ENCODE measurements at regions not wholly inside any gene's neighbourhood (a gene's known extent, or its start where the extent isn't known, plus 50 kb on each side); places are given as distances from the start of the nearest gene placed in this dataset.
"Not testable (repeated sequence)": the region's sequence is repeated elsewhere in the genome, so short reads cannot be mapped to it uniquely, and the experiment has no call there.

GRCh38 chr21:23949493-23949892 lies 1657.8 kb downstream of the MRPL39 start:
- intact Hi-C loops (cut with DNase I) = no loop called here
- TF ChIP-seq, protein P1, sequence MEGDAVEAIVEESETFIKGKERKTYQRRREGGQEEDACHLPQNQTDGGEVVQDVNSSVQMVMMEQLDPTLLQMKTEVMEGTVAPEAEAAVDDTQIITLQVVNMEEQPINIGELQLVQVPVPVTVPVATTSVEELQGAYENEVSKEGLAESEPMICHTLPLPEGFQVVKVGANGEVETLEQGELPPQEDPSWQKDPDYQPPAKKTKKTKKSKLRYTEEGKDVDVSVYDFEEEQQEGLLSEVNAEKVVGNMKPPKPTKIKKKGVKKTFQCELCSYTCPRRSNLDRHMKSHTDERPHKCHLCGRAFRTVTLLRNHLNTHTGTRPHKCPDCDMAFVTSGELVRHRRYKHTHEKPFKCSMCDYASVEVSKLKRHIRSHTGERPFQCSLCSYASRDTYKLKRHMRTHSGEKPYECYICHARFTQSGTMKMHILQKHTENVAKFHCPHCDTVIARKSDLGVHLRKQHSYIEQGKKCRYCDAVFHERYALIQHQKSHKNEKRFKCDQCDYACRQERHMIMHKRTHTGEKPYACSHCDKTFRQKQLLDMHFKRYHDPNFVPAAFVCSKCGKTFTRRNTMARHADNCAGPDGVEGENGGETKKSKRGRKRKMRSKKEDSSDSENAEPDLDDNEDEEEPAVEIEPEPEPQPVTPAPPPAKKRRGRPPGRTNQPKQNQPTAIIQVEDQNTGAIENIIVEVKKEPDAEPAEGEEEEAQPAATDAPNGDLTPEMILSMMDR (IDR thresholded peaks at IDR 0.05) = no peak
- Histone ChIP-seq H3K9me3 (no peaks in the 10 kb centered on the region), H3K36me3 (no peaks in the 10 kb centered on the region), H3K27me3 (no peaks in the 10 kb centered on the region), H3K4me3 (no peak overlapping the region), H3K4me1 (no peaks in the 10 kb centered on the region), H3K27ac (no peak overlapping the region)
- no peak for DNase-seq
- ATAC-seq = no peak

GRCh38 chr21:23939369-23940065 lies 1667.8 kb downstream of the MRPL39 start:
- intact Hi-C loops (cut with DNase I) = no loop called here
- TF ChIP-seq, protein P1 (IDR thresholded peaks at IDR 0.05) = no peak
- no peak overlapping the region for H3K27ac ChIP-seq
- DNase-seq (no peak), ATAC-seq (no peak)
- H3K36me3 ChIP-seq = no peaks in the 10 kb centered on the region
- no peaks in the 10 kb centered on the region for H3K4me1 ChIP-seq
- H3K27me3 ChIP-seq = no peaks in the 10 kb centered on the region
- H3K4me3 ChIP-seq = no peak overlapping the region
- H3K9me3 ChIP-seq = no peaks in the 10 kb centered on the region

DNA sequence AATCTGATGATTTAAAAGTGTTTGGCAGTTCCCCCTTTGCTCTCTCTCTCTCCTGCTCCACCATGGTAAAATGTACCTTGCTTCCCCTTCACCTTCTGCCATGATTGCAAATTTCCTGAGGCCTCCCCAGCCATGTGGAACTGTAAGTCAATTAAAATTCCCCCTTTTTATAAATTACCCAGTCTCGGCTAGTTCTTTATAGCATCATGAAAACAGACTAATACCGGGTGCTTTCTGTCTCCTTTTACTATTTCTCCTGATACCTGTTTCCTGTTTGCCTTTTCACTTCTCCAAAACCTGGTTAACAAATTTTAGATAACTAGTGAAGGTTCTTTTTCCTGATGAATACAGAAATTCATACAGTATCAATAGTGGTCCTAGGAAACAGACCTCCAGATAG lies 1670.3 kb downstream of the MRPL39 start:
- no peak for DNase-seq
- intact Hi-C loops (cut with DNase I) = no loop called here
- Histone ChIP-seq H3K9me3 (no peaks in the 10 kb centered on the region), H3K4me3 (no peak overlapping the region), H3K27me3 (no peaks in the 10 kb centered on the region), H3K36me3 (no peaks in the 10 kb centered on the region), H3K27ac (no peak overlapping the region), H3K4me1 (no peaks in the 10 kb centered on the region)
- ATAC-seq = no peak
- TF ChIP-seq, protein P1 (IDR thresholded peaks at IDR 0.05) = no peak

DNA sequence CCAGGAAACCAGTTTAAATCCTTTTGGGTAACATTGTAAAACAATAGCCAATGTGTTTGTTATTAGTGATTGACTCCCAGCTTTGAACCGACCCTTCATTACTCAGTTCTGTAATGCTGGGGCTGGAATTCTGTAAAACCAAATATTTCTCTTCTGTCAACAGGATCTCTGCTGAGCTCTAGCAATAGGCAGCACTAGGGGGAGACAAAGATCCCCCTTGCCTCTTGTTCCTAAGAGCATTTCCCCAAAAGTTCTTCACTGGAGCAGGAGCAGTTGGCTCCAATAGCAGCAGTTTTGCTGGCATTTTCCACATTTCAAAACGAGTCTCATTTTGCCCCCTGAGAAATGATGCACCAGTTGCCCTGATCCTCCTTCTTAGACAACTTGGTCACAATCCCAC lies 1671.1 kb downstream of the MRPL39 start:
- Histone ChIP-seq H3K4me3 (no peak overlapping the region), H3K9me3 (no peaks in the 10 kb centered on the region), H3K27ac (no peak overlapping the region), H3K4me1 (no peaks in the 10 kb centered on the region), H3K27me3 (no peaks in the 10 kb centered on the region), H3K36me3 (no peaks in the 10 kb centered on the region)
- ATAC-seq (no peak), DNase-seq (peak in 1 of 4 donors; percentile 30)
- intact Hi-C loops (cut with DNase I) = no loop called here
- TF ChIP-seq, protein P1 (IDR thresholded peaks at IDR 0.05) = peak in 1 of 2 donors; percentile 16

- Histone ChIP-seq H3K4me1 (no peaks in the 10 kb centered on the region), H3K9me3 (no peaks in the 10 kb centered on the region), H3K36me3 (no peaks in the 10 kb centered on the region), H3K27me3 (no peaks in the 10 kb centered on the region), H3K27ac (no peak overlapping the region), H3K4me3 (no peak overlapping the region)
- no peak for DNase-seq
- no peak for ATAC-seq
- TF ChIP-seq, protein P1 (IDR thresholded peaks at IDR 0.05) = no peak
- intact Hi-C loops (cut with DNase I) = no loop called here
These were observed 1676.7 kb downstream of the MRPL39 start for GRCh38 chr21:23930565-23930964.

DNA sequence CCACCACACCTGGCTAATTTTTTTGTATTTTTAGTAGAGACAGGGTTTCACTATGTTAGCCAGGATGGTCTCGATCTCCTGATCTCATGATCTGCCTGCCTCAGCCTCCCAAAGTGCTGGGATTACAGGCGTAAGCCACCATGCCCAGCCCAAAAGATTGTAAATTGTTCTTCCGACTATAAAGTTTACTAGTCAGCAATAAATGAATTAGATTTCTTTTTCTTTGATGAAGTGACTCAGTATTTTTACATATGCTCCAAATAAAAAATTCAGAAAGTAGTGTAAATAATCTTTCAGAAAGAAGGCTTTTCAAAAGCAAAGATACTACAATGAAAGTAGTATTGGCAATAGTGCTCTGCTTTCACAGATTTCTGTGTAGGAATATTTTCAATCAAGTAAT lies 1680.9 kb downstream of the MRPL39 start:
- H3K27me3 ChIP-seq; H3K9me3 ChIP-seq; ATAC-seq; H3K27ac ChIP-seq; intact Hi-C loops (cut with DNase I); DNase-seq; H3K4me3 ChIP-seq; H3K36me3 ChIP-seq; H3K4me1 ChIP-seq: not testable (repeated sequence)
